HL-60 (cell line): ENCODE measurements at regions not wholly inside any gene's neighbourhood (a gene's known extent, or its start where the extent isn't known, plus 50 kb on each side); places are given as distances from the start of the nearest gene placed in this dataset.

Experiments used
- DNase-seq, 2 experiments: peaks; one replicate each; pipeline ENCODE4 v3.0.0-alpha.2; 2010 to 2020; ENCODE audit warnings: low read depth in 1 of 2, low spot score in 1 of 2
- H3K27ac ChIP-seq: fragments of 250-450 bp; sonication (Bioruptor Pico); replicated peaks from 2 replicates; pipeline ENCODE4 v1.5.1; 2020; ENCODE audit warnings: mild to moderate bottlenecking, moderate library complexity
- H3K27me3 ChIP-seq: fragments of 250-450 bp; sonication (Bioruptor Pico); 2 replicates; pipeline ENCODE4 v1.5.1; 2021; ENCODE audit warnings: mild to moderate bottlenecking, moderate library complexity; ENCODE audit not compliant: insufficient read depth, poor library complexity, severe bottlenecking
- H3K4me3 ChIP-seq: replicated peaks from 2 replicates; pipeline ENCODE4 v1.5.1; 2011; ENCODE audit warnings: mild to moderate bottlenecking, control low read depth, low read length; ENCODE audit not compliant: insufficient read depth
- CTCF ChIP-seq: IDR thresholded peaks from one replicate; pipeline ENCODE4 v1.5.1; 2011; ENCODE audit warnings: low read length, control low read depth, inconsistent platforms; ENCODE audit not compliant: insufficient read depth
- GABPA ChIP-seq: IDR thresholded peaks from 2 replicates; pipeline ENCODE4 v1.6.1; 2012; ENCODE audit warnings: low read depth
- POLR2AphosphoS5 ChIP-seq: IDR thresholded peaks from 2 replicates; pipeline ENCODE4 v1.6.1; 2012; ENCODE audit warnings: low read depth
- SPI1 ChIP-seq: IDR thresholded peaks from 2 replicates; pipeline ENCODE4 v1.6.1; 2012; ENCODE audit warnings: low read depth, mild to moderate bottlenecking, borderline replicate concordance
- TF ChIP-seq, protein P1 (sequence below): IDR thresholded peaks from 2 replicates; pipeline ENCODE4 v1.6.1; 2012; ENCODE audit warnings: low read depth; ENCODE audit not compliant: insufficient replicate concordance

DNA sequence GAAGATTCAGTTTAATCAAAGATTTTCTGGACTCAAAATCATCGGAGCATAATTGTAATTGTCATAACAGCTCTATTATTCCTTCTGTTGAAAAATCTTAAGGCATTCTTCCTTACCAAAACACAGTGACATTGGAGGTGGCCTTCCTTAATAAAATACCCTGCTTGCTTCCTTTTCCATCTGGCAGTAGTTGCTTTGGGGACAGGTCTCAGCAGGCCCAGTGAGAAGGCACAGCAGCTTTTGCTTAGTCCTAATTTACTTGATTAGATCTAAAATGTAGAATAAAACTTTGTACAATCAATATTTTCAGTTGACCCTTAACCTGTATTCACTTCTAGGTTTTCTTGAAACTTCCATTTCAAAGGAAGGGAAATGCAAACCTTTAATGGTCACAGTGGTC is 471.6 kb downstream of the PCDH20 start:
- H3K27me3 ChIP-seq: no peaks in the 10 kb centered on the region
- DNase-seq: no peak
- no peak overlapping the region for H3K27ac ChIP-seq
- no peak overlapping the region for H3K4me3 ChIP-seq
- TF ChIP-seq SPI1: no peak
- no peak for TF ChIP-seq CTCF
- TF ChIP-seq GABPA: no peak
- TF ChIP-seq, protein P1, sequence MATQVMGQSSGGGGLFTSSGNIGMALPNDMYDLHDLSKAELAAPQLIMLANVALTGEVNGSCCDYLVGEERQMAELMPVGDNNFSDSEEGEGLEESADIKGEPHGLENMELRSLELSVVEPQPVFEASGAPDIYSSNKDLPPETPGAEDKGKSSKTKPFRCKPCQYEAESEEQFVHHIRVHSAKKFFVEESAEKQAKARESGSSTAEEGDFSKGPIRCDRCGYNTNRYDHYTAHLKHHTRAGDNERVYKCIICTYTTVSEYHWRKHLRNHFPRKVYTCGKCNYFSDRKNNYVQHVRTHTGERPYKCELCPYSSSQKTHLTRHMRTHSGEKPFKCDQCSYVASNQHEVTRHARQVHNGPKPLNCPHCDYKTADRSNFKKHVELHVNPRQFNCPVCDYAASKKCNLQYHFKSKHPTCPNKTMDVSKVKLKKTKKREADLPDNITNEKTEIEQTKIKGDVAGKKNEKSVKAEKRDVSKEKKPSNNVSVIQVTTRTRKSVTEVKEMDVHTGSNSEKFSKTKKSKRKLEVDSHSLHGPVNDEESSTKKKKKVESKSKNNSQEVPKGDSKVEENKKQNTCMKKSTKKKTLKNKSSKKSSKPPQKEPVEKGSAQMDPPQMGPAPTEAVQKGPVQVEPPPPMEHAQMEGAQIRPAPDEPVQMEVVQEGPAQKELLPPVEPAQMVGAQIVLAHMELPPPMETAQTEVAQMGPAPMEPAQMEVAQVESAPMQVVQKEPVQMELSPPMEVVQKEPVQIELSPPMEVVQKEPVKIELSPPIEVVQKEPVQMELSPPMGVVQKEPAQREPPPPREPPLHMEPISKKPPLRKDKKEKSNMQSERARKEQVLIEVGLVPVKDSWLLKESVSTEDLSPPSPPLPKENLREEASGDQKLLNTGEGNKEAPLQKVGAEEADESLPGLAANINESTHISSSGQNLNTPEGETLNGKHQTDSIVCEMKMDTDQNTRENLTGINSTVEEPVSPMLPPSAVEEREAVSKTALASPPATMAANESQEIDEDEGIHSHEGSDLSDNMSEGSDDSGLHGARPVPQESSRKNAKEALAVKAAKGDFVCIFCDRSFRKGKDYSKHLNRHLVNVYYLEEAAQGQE: no peak
- TF ChIP-seq POLR2AphosphoS5: no peak

GRCh38 chr13:60936281-60936680 is 479.4 kb downstream of the PCDH20 start:
- no peak for TF ChIP-seq GABPA
- no peak for TF ChIP-seq POLR2AphosphoS5
- no peak for TF ChIP-seq CTCF
- no peak for TF ChIP-seq SPI1
- TF ChIP-seq, protein P1: no peak
- no peaks in the 10 kb centered on the region for H3K27me3 ChIP-seq

DNA sequence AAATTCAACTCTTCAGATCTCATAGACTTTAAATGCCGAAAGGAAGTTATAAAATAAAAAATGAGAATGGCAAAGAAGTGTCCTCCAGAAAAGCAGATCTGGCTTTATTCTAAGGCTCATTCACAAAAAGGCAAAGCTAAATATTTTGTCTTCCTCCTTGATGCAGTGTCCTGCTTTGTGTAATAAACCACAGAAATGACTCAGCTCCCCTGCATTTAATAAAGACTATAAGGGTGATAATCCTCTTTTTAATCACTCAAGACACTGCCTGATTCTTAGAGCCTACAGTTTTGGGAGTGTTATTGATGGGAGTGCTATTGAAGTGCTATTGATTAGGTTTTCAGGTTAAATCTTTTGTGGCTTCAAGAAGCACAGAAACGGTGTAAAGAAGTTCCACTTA is 482.0 kb downstream of the PCDH20 start:
- TF ChIP-seq CTCF (no peak), SPI1 (peak; percentile 22; the same call in 1 of the 2 replicates)
- peak in 1 of 2 experiments; percentile 61 for DNase-seq
- no peaks in the 10 kb centered on the region for H3K27me3 ChIP-seq
- H3K4me3 ChIP-seq: no peak overlapping the region
- 0 out of 2 replicates have a peak overlapping the region, but pooled peaks have one; percentile 25 for H3K27ac ChIP-seq

More at GRCh38 chr13:60936281-60936680, 479.4 kb downstream of the PCDH20 start:
- Histone ChIP-seq H3K27ac (no peak overlapping the region), H3K4me3 (no peak overlapping the region)
- DNase-seq: no peak

- Histone ChIP-seq H3K4me3 (no peak overlapping the region), H3K27ac (no peak overlapping the region), H3K27me3 (no peaks in the 10 kb centered on the region)
- TF ChIP-seq POLR2AphosphoS5 (no peak), GABPA (no peak), CTCF (no peak), SPI1 (no peak)
- TF ChIP-seq, protein P1: no peak
- DNase-seq: no peak
Observed at GRCh38 chr13:60931858-60932546, 483.6 kb downstream of the PCDH20 start.
